GM13977 (cell line): ENCODE measurements at regions not wholly inside any gene's neighbourhood (a gene's known extent, or its start where the extent isn't known, plus 50 kb on each side); places are given as distances from the start of the nearest gene placed in this dataset.

ENCODE experiments used
- DNase-seq: peaks from one replicate; pipeline ENCODE4 v3.0.0; 2012; ENCODE audit warnings: low spot score
- in situ Hi-C: fragments of 300-500 bp; cut with MboI; formaldehyde crosslinking; loops from one replicate; pipeline ENCODE4 v1.12.0; 2022; ENCODE audit warnings: low sequenced_read_pairs, low pct_unique_long_range_greater_than_20kb, mixed read lengths, inconsistent platforms; ENCODE audit not compliant: unreplicated experiment
- TF ChIP-seq, protein P1 (sequence below): IDR thresholded peaks from 2 replicates; pipeline ENCODE4 v1.5.1; 2012; ENCODE audit warnings: mild to moderate bottlenecking, control low read depth; ENCODE audit not compliant: insufficient read depth; ENCODE audit errors: extremely low read depth, missing control alignments

DNA sequence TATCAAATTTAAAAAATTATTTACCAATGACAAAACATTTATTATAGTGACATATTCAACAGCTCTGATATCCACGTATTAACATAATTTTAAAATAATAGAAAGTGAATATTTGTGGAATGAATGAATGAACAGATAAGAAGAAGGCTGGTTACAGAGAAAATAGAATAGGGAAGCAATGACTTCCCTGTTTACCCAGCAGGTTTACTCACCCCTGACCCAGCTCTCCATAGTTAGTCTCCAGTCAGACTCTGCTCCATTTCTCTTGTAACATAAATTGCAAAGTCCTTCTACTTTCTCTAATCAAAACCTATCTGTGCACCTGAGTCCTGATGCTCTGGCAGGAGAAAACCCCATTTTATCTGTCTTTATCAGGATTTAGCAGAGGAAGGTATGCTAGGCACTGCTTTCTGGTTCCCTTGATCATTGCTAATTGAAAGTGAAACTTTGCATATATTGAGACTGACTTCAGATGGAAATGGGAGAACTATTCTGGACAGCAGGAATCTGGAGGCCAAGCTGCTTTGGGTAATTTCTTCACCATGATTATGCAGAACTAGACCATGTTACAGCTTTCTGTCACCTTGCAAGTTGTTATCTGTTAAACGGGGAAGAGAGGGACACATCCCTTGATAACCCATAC, 363.0 kb downstream of the FAT4 start:
- DNase-seq, result no peak
- TF ChIP-seq, protein P1, sequence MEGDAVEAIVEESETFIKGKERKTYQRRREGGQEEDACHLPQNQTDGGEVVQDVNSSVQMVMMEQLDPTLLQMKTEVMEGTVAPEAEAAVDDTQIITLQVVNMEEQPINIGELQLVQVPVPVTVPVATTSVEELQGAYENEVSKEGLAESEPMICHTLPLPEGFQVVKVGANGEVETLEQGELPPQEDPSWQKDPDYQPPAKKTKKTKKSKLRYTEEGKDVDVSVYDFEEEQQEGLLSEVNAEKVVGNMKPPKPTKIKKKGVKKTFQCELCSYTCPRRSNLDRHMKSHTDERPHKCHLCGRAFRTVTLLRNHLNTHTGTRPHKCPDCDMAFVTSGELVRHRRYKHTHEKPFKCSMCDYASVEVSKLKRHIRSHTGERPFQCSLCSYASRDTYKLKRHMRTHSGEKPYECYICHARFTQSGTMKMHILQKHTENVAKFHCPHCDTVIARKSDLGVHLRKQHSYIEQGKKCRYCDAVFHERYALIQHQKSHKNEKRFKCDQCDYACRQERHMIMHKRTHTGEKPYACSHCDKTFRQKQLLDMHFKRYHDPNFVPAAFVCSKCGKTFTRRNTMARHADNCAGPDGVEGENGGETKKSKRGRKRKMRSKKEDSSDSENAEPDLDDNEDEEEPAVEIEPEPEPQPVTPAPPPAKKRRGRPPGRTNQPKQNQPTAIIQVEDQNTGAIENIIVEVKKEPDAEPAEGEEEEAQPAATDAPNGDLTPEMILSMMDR, result no peak
- in situ Hi-C loops, result no loop called here

DNA sequence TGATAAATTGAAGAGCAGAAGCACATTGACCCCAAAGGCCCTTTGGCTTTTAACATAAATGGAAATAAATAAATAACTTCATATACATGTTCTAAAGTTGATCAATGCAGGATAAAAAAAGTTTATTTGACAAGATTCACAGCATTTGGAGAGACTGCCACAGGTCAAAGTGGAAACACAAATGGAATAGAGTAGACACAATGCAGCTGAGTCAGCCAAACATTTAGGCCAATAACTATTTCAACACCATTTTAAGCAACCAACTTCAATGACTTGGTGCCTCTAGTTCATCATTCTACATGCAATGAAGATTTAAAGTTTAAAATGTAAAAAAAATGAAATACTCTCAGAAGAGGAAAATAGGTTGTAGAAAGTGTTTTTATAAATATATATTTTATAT, 365.2 kb downstream of the FAT4 start:
- in situ Hi-C loops, result no loop called here
- DNase-seq, result no peak
- TF ChIP-seq, protein P1, result no peak

DNA sequence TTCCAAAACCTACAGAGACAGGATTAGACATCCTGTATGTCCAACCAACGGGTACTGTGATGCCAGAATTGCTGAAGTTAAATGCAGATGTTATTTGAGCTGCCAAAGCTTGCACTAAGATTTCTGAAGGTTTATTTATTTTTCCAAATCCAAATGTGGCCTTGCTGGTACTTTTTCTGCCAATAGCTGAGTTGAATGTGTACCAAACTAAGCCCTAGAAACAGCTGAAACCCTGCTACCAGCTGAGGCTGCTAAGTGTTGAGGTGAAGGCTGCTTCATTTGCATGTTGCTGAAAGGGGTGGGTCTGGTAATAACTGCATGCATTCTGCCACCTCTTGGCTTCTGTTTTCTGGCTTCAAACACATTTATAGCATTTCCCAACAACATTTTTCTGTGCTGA, 366.5 kb downstream of the FAT4 start:
- in situ Hi-C loops, result no loop called here
- peak; percentile 13 for DNase-seq
- TF ChIP-seq, protein P1, result no peak

DNA sequence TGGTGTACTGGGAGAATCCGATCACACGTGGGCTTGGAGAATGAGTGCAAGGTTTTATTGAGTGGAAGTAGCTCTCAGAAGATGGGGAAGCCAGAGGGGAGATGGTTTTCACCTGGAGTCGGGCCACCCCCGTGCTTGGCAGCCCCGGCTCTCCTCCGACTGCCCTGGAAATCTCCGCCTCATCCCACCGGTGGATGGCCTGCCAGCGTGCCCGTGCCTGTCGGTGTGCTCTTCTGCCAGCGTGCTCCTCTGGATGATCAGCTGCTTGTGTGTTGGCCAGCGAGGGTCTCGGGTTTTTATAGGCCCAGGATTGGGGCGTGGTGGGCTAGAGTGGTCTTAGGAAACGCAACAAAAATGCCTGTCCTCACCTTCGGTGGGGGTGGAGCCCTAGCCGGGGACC, 368.0 kb downstream of the FAT4 start:
- in situ Hi-C loops, result no loop called here
- no peak for DNase-seq
- TF ChIP-seq, protein P1, result no peak

DNA sequence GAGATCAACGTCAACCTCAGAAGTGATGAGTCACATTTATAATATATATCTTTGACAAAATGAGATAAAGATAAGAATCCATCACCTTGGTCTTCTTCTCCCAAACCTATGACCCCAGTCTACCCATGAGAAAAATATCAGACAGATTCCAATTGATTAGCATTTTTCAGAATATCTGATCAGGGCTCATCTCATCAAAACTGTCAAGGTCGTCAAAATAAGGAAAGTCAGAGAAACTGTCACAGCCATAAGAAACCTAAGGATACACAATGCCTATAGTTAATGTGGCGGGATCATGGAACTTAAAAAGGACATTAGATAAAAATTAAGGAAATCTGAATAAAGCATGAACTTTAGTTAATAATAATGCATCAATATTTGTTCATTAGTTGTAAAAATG, 374.1 kb downstream of the FAT4 start:
- DNase-seq, result no peak
- in situ Hi-C loops, result no loop called here
- TF ChIP-seq, protein P1, result no peak

DNA sequence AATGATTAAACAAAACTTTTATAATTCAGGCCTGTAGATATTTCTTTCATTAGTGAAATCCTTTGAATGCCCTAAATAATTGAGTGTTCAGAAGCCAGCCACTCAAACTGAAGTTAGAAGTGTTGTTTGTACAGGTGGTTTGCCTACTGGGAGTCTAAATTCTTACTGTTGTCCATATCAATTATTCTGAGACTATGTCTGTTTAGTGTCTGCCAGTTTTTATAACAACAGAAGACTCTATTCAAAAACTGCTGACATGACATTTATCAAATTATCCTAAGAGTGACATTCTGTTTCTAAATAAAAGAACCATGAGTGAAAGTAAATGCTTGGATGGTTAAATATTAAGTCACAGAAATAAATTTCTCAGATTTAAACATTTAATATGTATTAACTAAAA, 375.1 kb downstream of the FAT4 start:
- TF ChIP-seq, protein P1, result no peak
- in situ Hi-C loops, result no loop called here
- DNase-seq, result no peak
